HCT116 (cell line): ENCODE measurements at regions not wholly inside any gene's neighbourhood (a gene's known extent, or its start where the extent isn't known, plus 50 kb on each side); places are given as distances from the start of the nearest gene placed in this dataset.

Source experiments
- ATAC-seq: fragments of 200-7000 bp; cut with Tn5 transposase; 2 replicates; pipeline ENCODE4 v1.9.1; 2020; ENCODE audit warnings: mild to moderate bottlenecking, moderate library complexity
- BruUV-seq: library from RNA; stranded (reverse); fragments of 400-500 nt; replicated peaks from 2 replicates; lab custom pipeline; 2021; lab: Mats Ljungman, UMichigan
- CTCF ChIA-PET: fragments of 300-600 bp; sonication (Branson Sonifier 250); formaldehyde crosslinking; loops from one replicate; lab custom pipeline; 2021; ENCODE audit warnings: antibody characterized with exemption; lab: Charles Lee
- POLR2A ChIA-PET: fragments of 300-600, 350-600 bp; sonication (Branson Sonifier 250); formaldehyde crosslinking; loops from one replicate; lab custom pipeline; 2021; ENCODE audit warnings: antibody characterized with exemption; lab: Charles Lee
- RAD21 ChIA-PET, 2 experiments: fragments of 300-600 bp; sonication (Branson Sonifier 250); formaldehyde crosslinking; loops; one replicate each; lab custom pipeline; 2023; ENCODE audit warnings: low total read pairs in 2 of 2; ENCODE audit not compliant: uncharacterized antibody in 2 of 2, unreplicated experiment in 2 of 2, low non-redundant PET in 1 of 2; lab: Charles Lee
- DNase-seq: peaks from one replicate; pipeline ENCODE4 v3.0.0-alpha.2; 2010; ENCODE audit warnings: low read depth, low spot score
- H2AFZ ChIP-seq: fragments of 200-600 bp; shearing (Covaris generic), sonication (generic); 2 replicates; pipeline ENCODE4 v1.6.1; 2017; ENCODE audit warnings: low read depth, mixed run types, mixed read lengths, antibody characterized with exemption, low read length; ENCODE audit not compliant: poor library complexity, severe bottlenecking
- H3K27ac ChIP-seq: 2 replicates; pipeline ENCODE4 v1.5.1; 2012; ENCODE audit warnings: low read depth, low read length
- H3K27me3 ChIP-seq: fragments of 200-600 bp; sonication (generic); 2 replicates; pipeline ENCODE4 v1.6.1; 2016; ENCODE audit warnings: mixed run types, low read length, mixed read lengths; ENCODE audit not compliant: insufficient read depth
- H3K36me3 ChIP-seq, 2 experiments: fragments of 200-500 bp in 1 of 2; fragments of 200-600 bp in 1 of 2; sonication (Bioruptor generic) in 1 of 2; sonication (generic) in 1 of 2; 2 replicates each; pipeline versions ENCODE4 v1.5.1 to v1.6.1; 2014 to 2016; ENCODE audit warnings: low read length in 2 of 2, inconsistent platforms in 1 of 2, mixed read lengths in 1 of 2, mixed run types in 1 of 2; ENCODE audit not compliant: insufficient read depth in 2 of 2, control insufficient read depth in 1 of 2
- H3K4me1 ChIP-seq, 2 experiments: fragments of 200-600 bp in 1 of 2; sonication (generic) in 1 of 2; 2 replicates each; pipeline versions ENCODE4 v1.5.1 to v1.6.1; 2012 to 2017; ENCODE audit warnings: low read length in 2 of 2, inconsistent platforms in 1 of 2, mild to moderate bottlenecking in 1 of 2, mixed read lengths in 1 of 2, mixed run types in 1 of 2, moderate library complexity in 1 of 2; ENCODE audit not compliant: insufficient read depth in 2 of 2, control insufficient read depth in 1 of 2
- H3K4me2 ChIP-seq: fragments of 200-600 bp; sonication (generic); 2 replicates; pipeline ENCODE4 v1.6.1; 2017; ENCODE audit warnings: mixed run types, low read length, mixed read lengths
- H3K4me3 ChIP-seq, 2 experiments: fragments of 200-600 bp in 1 of 2; sonication (generic) in 1 of 2; replicated peaks in 1 of 2; 2 replicates each; pipeline ENCODE4 v1.5.1; 2011 to 2016; ENCODE audit warnings: low read length in 2 of 2, control low read depth in 1 of 2, low read depth in 1 of 2, mild to moderate bottlenecking in 1 of 2, mixed read lengths in 1 of 2, mixed run types in 1 of 2
- H3K79me2 ChIP-seq: fragments of 200-600 bp; sonication (generic); 2 replicates; pipeline ENCODE4 v1.6.1; 2017; ENCODE audit warnings: mild to moderate bottlenecking, mixed run types, low read length, moderate library complexity, mixed read lengths; ENCODE audit not compliant: insufficient read depth
- H3K9ac ChIP-seq: fragments of 200-600 bp; sonication (generic); 2 replicates; pipeline ENCODE4 v1.6.1; 2016; ENCODE audit warnings: low read length, mixed read lengths
- H3K9me2 ChIP-seq: fragments of 200-600 bp; sonication (generic), shearing (Covaris generic); 2 replicates; pipeline ENCODE4 v1.6.1; 2017; ENCODE audit warnings: mixed run types, mild to moderate bottlenecking, moderate library complexity; ENCODE audit not compliant: insufficient read depth
- H3K9me3 ChIP-seq, 2 experiments: fragments of 200-500 bp in 1 of 2; fragments of 200-600 bp in 1 of 2; sonication (Bioruptor generic) in 1 of 2; sonication (generic) in 1 of 2; 2 replicates each; pipeline ENCODE4 v1.6.1; 2014 to 2017; ENCODE audit warnings: low read length in 2 of 2, mixed read lengths in 2 of 2, inconsistent platforms in 1 of 2, low read depth in 1 of 2, mild to moderate bottlenecking in 1 of 2, mixed run types in 1 of 2, moderate library complexity in 1 of 2; ENCODE audit not compliant: control insufficient read depth in 1 of 2, insufficient read depth in 1 of 2
- H4K20me1 ChIP-seq: fragments of 200-600 bp; sonication (generic), shearing (Covaris generic); 2 replicates; pipeline ENCODE4 v1.6.1; 2017; ENCODE audit warnings: mixed run types, mild to moderate bottlenecking, moderate library complexity; ENCODE audit not compliant: insufficient read depth
- ATF3 ChIP-seq: IDR thresholded peaks from 2 replicates; pipeline ENCODE4 v1.6.1; 2012
- CBX3 ChIP-seq: IDR thresholded peaks from 2 replicates; pipeline ENCODE4 v1.6.1; 2012; ENCODE audit warnings: low read depth
- CEBPB ChIP-seq: IDR thresholded peaks from 2 replicates; pipeline ENCODE4 v1.6.1; 2012; ENCODE audit warnings: low read depth
- CTCF ChIP-seq, 3 experiments: fragments of 200-600 bp in 1 of 3; sonication (generic) in 1 of 3; IDR thresholded peaks in 2 of 3; conservative IDR thresholded peaks in 1 of 3; 2 replicates each; pipeline ENCODE4 v1.5.1; 2012 to 2017; ENCODE audit warnings: low read depth in 2 of 3, low read length in 2 of 3, antibody characterized with exemption in 1 of 3, borderline replicate concordance in 1 of 3, control low read depth in 1 of 3, mild to moderate bottlenecking in 1 of 3, mixed read lengths in 1 of 3, mixed run types in 1 of 3, moderate library complexity in 1 of 3; ENCODE audit not compliant: insufficient read depth in 1 of 3
- EGR1 ChIP-seq: IDR thresholded peaks from 2 replicates; pipeline ENCODE4 v1.6.1; 2012; ENCODE audit warnings: low read depth
- ELF1 ChIP-seq: IDR thresholded peaks from 2 replicates; pipeline ENCODE4 v1.6.1; 2012; ENCODE audit warnings: low read depth, borderline replicate concordance
- EZH2 ChIP-seq: fragments of 200-600 bp; sonication (generic); IDR thresholded peaks from 2 replicates; pipeline ENCODE4 v1.6.1; 2017; ENCODE audit warnings: antibody characterized with exemption, mixed run types
- FOSL1 ChIP-seq: IDR thresholded peaks from 2 replicates; pipeline ENCODE4 v1.6.1; 2012; ENCODE audit warnings: low read depth
- JUND ChIP-seq: IDR thresholded peaks from 2 replicates; pipeline ENCODE4 v1.6.1; 2012
- POLR2A ChIP-seq: IDR thresholded peaks from 2 replicates; pipeline ENCODE4 v1.7.0; 2011; ENCODE audit warnings: borderline replicate concordance; ENCODE audit not compliant: insufficient read depth, insufficient read length; ENCODE audit errors: extremely low read depth
- RAD21 ChIP-seq: IDR thresholded peaks from 2 replicates; pipeline ENCODE4 v1.6.1; 2012; ENCODE audit warnings: low read depth, mild to moderate bottlenecking
- SIN3A ChIP-seq: IDR thresholded peaks from 2 replicates; pipeline ENCODE4 v1.6.1; 2012; ENCODE audit warnings: low read depth
- SP1 ChIP-seq: IDR thresholded peaks from 2 replicates; pipeline ENCODE4 v1.6.1; 2012; ENCODE audit warnings: low read depth
- SRF ChIP-seq: IDR thresholded peaks from 2 replicates; pipeline ENCODE4 v1.6.1; 2012; ENCODE audit warnings: low read depth
- TCF7L2 ChIP-seq: IDR thresholded peaks from 2 replicates; pipeline ENCODE4 v1.7.0; 2011; ENCODE audit warnings: borderline replicate concordance, inconsistent platforms; ENCODE audit not compliant: insufficient read depth, insufficient read length; ENCODE audit errors: extremely low read depth
- YY1 ChIP-seq: IDR thresholded peaks from 2 replicates; pipeline ENCODE4 v1.6.1; 2011; ENCODE audit warnings: low read length, low read depth, moderate library complexity, mild to moderate bottlenecking; ENCODE audit not compliant: insufficient replicate concordance; ENCODE audit errors: extremely low read depth
- ZBTB33 ChIP-seq: IDR thresholded peaks from 2 replicates; pipeline ENCODE4 v1.6.1; 2011; ENCODE audit warnings: mild to moderate bottlenecking, low read length, moderate library complexity; ENCODE audit not compliant: insufficient replicate concordance; ENCODE audit errors: extremely low read depth
- ZNF274 ChIP-seq: fragments of 200-500 bp; sonication (Bioruptor generic); IDR thresholded peaks from 2 replicates; pipeline ENCODE4 v1.6.1; 2014; ENCODE audit warnings: mild to moderate bottlenecking, low read depth, low read length, inconsistent platforms
- intact Hi-C: fragments of 100-400 bp; cut with micrococcal nuclease; formaldehyde crosslinking; loops from 2 replicates; pipeline ENCODE4 v1.10.0; 2022
- TF ChIP-seq, protein P1 (sequence below): IDR thresholded peaks from 2 replicates; pipeline ENCODE4 v1.6.1; 2012

DNA sequence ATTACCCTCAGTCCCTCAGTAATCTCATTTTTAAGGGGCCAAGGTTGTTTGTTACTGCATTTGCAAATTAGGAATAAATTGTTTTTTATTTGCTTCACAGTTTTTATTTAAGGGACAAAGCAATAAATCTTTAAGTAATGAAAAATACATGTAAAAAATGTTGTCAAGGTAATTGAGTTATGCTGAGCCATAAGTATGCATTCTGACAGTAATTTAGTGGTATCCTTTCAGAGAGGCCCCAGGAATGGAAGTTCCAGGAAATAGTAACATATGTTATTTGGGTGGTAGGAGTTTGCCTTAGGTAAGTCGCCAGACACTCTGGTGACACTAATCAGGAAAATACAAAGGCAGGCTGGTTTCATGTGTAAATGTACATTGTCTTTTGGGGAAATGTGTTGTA lies 1787.9 kb upstream of the WWC1 start:
- RAD21 ChIA-PET: no interaction called here
- no peaks in the 10 kb centered on the region for H3K79me2 ChIP-seq
- no peaks in the 10 kb centered on the region for H3K9me2 ChIP-seq
- no peak overlapping the region for H3K4me3 ChIP-seq
- H4K20me1 ChIP-seq: no peaks in the 10 kb centered on the region
- CTCF ChIA-PET: no interaction called here
- H3K9ac ChIP-seq: no peak overlapping the region
- no peaks in the 10 kb centered on the region for H3K4me1 ChIP-seq
- no peak overlapping the region for H3K27ac ChIP-seq
- H3K27me3 ChIP-seq: no peaks in the 10 kb centered on the region
- no TSS peak for BruUV-seq
- H2AFZ ChIP-seq: no peak overlapping the region
- no peak for TF ChIP-seq TCF7L2
- no peak for TF ChIP-seq ATF3
- TF ChIP-seq CEBPB: no peak
- TF ChIP-seq EZH2: no peak
- POLR2A ChIA-PET: no interaction called here
- DNase-seq (no peak), ATAC-seq (no peak)
- H3K36me3 ChIP-seq: no peaks in the 10 kb centered on the region
- no peak overlapping the region for H3K4me2 ChIP-seq
- H3K9me3 ChIP-seq: peaks cover 0 to 19% of the 10 kb centered on the region in 2 experiments; a peak in 2 of 4 replicates
- intact Hi-C loops: no loop called here

- POLR2A ChIA-PET: no interaction called here
- DNase-seq (no peak), ATAC-seq (no peak)
- no peaks in the 10 kb centered on the region for H3K79me2 ChIP-seq
- no peak overlapping the region for H2AFZ ChIP-seq
- no peaks in the 10 kb centered on the region for H3K4me1 ChIP-seq
- H3K4me2 ChIP-seq: no peak overlapping the region
- no peak overlapping the region for H3K27ac ChIP-seq
- no peaks in the 10 kb centered on the region for H3K36me3 ChIP-seq
- no peak overlapping the region for H3K9ac ChIP-seq
- no TSS peak for BruUV-seq
- peaks cover 0 to 28% of the 10 kb centered on the region in 2 experiments; a peak in 2 of 4 replicates for H3K9me3 ChIP-seq
- no peak overlapping the region for H3K4me3 ChIP-seq
- no peaks in the 10 kb centered on the region for H4K20me1 ChIP-seq
- CTCF ChIA-PET: no interaction called here
- RAD21 ChIA-PET: no interaction called here
- TF ChIP-seq, protein P1, sequence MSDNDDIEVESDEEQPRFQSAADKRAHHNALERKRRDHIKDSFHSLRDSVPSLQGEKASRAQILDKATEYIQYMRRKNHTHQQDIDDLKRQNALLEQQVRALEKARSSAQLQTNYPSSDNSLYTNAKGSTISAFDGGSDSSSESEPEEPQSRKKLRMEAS: no peak
- TF ChIP-seq ZNF274 (no peak), EZH2 (no peak), TCF7L2 (no peak), FOSL1 (no peak), SP1 (no peak), EGR1 (no peak), JUND (no peak), ELF1 (no peak), SIN3A (no peak), SRF (no peak), ZBTB33 (no peak), YY1 (no peak), CBX3 (no peak), RAD21 (no peak), CTCF (IDR thresholded peaks at IDR 0.05 in 2 of 3, conservative IDR thresholded peaks at IDR 0.05 in 1 of 3; ENCODE audit: borderline replicate concordance in 1 of 3, insufficient read depth in 1 of 3, low read depth in 2 of 3, low read length in 2 of 3) (no peak), POLR2A (no peak), CEBPB (no peak)
- intact Hi-C loops: no loop called here
- H3K9me2 ChIP-seq: no peaks in the 10 kb centered on the region
- no peaks in the 10 kb centered on the region for H3K27me3 ChIP-seq
Measured at GRCh38 chr5:166505067-166505466, 1786.4 kb upstream of the WWC1 start.
